NK-92 treated with Interleukin-12 subunit alpha and Interleukin-12 subunit beta, amount 100 ng/mL, for 24 hours (cell line): ENCODE measurements at regions not wholly inside any gene's neighbourhood (a gene's known extent, or its start where the extent isn't known, plus 50 kb on each side); places are given as distances from the start of the nearest gene placed in this dataset.

Experiments used
- DNase-seq: peaks from one replicate; lab custom pipeline; 2025; lab: John Stamatoyannopoulos, UW

DNA sequence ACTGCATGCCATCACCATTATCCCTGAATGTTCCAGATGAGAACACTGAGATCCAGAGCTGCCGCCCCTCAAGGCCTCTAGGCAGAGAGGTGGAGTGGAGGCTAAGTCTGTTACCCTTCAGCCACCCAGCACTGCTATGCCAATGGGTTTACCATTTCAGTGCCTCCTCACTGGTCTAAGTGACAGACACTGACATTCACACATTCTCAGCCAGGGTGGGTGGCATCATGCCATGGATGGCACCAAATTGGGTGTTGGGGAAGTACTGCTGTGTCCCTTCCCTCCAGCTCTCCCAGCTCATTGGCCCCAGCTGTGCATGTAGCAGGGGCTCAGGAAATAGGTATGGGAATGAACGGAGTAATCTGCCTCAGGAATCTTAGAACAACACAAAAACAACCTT lies 96.8 kb upstream of the PLET1 start:
- DNase-seq = no peak

DNA sequence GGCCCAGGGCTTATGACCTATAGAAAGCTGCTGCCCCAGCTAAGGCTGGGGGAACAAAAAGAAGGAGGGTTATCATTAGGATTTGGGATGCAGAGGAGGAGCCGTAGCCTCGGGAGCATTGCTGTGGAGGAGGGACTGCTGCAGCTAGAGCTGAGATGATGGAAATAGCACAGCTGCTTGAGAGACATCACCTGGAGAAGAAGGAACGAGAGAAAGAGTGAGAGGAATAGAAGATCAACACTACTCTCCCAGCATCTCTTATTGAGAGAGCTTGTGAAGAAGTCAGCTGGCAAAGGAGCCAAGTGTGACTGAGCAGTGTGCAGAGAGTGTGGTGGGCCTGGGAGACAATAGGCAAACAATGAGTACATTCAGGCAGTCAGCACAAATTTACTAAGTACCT lies 100.7 kb upstream of the PLET1 start:
- DNase-seq = no peak

DNA sequence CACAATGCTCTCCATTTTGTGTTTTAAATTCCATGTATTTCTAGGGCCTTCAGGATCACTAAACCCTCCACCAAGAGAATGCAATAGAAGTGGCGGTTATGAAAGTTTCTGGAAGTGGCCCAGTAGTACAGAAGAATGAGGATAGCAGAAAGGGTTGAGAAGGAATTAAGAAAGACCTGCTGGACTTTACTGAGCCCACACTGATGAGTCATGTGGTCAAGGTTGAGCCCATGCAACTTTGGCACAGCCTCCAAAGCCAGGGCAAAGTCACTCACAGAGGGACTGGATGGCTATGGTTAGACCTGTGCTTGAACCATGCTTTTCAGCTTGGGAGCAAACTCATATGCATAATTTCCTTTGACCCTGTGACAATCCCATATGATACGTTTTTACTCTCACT lies 102.9 kb upstream of the PLET1 start:
- DNase-seq = no peak

DNA sequence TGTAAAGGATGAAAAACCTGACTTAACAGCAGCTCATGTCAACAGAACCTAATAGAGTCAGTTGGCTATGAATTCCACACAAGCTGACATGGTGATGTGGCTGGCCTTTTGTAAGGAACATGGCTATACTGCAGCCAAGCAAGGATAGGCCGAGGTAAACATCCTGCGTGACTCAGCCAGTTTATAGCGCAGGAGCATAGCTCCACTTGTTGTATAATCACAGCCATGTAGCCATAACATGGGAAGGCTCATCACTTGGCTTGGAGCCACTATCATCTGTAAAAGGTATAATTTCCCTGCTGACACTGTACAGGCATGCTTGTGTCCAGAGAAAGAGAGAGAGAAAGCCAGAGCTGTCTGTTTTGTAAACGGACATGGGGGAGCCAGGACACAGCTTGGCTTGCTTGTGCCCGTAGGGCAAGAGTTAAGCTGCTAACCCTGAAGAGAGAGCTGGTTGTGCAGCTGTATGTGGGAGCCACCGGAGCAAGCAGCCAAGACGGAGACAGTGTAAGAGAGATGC lies 104.4 kb upstream of the PLET1 start:
- no peak for DNase-seq

DNA sequence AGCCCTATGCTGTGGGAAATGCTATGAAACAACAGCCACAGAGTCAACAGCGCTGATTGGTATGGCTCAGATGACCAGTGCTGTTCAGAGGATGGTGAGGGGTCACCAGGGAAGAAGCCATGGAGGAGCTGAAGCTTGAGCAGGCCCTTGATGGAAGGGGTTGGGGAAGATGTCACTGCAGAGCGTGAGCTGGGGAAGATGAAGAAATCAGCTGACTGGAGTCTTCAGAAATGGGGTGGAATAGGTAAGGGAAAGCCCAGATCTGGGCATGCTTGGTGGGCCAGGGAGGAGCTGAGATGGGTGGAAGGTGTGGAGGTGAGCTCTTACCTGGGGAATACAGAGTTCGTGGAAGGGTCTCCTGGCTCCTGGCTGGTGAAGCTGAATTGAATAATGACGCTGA lies 105.4 kb upstream of the PLET1 start:
- no peak for DNase-seq

DNA sequence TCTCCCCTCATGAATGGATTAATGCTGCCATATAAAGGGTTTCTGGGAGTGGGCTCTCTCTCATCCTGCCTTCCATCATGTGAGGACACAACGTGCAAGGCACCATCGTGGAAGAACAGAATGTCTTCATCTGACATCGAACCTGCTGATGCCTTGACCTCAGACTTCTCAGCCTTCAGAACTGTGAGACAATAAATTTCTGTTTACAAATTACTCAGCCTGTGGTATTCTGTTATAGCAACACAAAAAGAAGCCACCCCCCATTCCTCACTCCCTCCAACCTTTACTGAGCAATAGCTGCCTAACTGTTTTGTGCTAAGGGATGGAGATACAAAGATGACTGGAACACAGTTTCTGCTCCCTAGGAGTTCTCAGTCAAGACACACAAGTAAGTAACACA lies 106.1 kb upstream of the PLET1 start:
- DNase-seq = no peak

DNA sequence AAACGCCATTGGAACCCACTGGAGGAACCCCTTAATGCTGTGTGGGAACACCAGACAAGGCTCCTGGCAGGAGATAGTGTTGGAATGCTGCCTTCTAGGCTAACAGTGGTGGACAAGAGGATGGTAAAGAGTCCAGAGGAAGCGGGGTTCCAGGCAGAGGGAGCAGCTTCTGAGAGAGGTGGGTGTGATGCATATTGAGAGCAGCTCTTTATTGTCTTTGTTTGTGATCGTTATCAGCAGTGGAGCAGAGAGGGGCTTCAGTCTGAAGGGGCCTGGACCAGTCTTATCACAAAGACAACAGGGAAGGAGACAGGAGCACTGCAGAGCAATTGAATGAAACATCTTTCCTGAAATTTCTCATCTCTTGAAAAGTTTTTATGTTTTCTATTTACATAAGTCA lies 106.8 kb upstream of the PLET1 start:
- no peak for DNase-seq

DNA sequence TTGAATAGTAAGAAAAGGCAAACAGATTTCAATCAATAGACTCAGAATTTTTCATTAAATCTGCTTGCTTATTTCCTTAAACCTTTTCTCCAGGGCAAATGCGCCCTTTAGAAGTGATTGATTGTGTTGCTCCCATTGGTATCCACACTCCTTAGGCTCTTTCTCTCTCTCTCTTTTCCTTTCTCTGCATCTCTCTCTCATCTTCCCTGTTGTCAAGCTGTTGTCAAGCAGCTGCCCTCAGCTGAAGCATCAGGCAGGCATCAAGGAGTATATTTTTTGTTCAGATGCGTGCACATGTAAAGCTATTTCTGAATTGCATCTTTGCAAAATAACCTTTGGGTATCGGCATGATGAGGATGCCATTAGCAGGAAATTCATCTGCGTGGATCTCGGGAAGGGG lies 107.2 kb upstream of the PLET1 start:
- no peak for DNase-seq

DNA sequence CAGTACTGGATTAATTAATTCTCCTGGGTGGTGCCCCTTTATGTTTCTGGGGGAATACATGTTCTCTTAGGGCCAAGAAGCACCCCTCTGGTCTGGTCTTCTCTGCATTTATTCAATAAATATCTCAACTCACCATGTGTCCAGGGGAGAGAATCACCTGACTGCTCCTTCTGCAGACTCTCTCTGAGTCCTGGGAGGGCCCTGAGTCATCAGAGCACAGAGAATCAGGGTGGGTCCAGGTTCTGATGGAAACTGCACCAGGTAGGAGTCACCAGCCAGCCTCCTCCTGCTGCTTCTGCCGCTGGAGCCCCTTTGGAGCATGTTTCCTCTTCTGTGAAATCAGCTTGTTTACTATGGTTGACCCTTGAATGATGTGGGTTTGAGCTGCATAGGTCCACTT lies 107.7 kb upstream of the PLET1 start:
- DNase-seq = no peak

DNA sequence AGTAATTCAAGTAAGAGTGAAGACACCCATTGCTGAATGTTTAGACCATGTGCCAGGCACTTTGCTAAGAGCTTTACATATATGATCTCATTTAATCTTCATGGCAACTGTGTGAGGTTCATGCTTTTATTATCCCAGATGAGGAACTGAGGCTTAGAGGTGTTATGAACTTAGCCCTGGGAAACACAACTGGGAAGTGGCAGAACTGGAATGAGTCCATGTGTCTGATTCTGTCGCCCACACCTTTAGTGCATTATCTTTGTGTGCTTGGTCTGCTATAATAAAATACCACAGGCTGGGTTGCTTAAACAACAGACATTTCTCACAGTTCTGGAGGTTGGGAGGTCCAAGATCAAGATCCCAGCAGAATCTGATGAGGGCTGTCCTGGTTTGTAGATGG lies 108.7 kb upstream of the PLET1 start:
- no peak for DNase-seq

DNA sequence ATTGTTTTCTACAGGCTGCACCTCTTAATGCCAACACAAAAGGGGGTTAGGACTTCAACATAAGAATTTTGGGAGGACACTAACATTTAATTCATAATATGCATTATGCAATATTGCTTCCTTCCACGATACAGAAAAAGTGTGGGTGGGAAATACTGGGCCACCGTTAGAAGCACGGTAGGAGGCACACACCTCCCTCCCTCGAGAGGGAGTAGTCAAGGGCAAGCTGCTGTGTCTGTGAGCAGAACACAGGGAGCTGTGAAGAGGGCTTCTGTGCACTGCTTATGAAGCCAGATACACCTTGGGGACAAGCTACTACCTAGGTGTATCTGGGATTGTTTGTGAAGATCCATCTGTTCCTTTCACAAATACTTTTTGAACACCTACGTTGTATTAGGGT lies 109.3 kb upstream of the PLET1 start:
- DNase-seq = no peak

DNA sequence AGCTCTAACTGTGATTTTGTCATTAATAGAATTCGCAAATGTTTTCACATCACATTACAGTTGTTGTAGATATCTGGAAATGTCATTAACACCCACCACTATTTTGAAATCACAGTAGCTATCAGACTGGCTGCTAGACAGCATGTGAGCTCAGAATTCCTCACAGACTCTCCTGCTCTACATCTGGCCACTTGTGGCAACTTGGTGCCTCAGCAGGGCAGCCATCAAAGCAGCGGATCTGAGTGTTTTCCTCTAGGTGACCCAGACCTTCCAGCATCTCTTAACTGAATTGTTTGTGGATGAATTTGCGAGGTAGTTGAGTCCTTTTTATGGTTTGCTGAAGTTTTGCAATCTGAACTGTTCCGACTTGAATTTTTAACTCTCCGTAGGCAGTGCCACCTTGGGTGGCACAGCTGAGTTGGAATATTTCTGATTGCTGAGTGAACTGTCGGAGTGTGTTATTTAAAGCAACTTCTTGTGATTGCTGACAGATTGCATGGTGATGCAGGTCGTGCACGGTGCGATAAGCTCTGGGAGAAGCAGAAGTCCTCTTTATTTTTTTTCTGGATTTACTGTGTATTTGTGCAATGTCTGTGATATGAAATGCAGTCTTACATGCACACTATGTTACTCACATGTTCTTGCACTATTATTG lies 114.0 kb upstream of the PLET1 start:
- DNase-seq = no peak

DNA sequence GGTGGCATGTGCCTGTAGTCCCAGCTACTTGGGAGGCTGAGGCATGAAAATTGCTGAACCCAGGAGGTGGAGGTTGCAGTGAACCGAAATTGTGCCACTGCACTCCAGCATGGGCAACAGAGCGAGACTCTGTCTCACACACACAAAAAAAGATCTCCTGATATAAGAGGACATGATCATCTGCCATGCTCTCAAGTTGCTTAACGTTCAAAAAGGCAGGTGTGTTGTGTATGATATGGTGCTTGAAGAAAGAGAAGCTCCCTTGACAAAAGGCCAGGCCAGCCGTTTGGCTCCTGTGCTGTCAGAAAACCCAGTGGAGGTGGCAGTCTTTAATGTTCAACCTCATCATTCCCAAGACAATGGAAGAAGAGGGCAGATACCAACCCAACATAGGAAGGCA lies 117.3 kb upstream of the PLET1 start:
- no peak for DNase-seq

DNA sequence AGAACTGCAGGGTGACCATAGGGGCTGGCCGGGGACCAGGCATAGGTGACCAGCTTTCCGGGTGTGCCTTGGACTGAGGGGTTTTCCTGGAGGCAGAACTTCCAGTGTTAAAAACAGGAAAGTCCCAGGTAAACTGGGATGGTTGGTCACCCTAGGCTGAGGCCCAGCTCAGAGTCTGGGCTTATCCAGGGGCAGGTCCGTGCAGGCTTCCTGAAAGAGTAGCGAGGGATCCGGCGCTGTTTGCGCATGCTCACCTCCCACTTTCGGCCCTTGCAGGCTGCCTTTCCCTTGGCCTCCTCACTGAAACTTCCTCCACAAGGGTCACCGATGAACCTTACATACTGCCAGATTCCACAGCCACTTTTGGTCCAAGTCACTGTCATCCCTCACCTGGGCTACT lies 119.8 kb upstream of the PLET1 start:
- no peak for DNase-seq

DNA sequence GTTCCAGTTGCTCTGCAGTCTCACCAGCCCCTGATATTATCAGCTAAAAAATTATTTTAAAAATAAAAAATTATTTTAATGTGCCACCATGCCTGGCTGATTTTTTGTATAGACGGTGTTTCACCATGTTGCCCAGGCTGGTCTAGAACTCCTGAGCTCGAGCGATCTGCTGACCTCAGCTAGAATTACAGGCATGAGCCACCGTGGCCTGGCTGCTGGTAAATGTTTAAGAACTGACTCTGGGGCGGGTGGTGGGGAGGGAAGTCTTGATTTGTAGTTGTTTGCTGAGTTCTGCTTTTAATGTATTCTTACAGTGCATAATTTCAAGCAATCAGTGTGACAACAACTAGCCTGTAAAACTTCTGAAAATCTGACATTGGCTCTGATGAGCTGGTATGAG lies 120.9 kb upstream of the PLET1 start:
- DNase-seq = no peak

DNA sequence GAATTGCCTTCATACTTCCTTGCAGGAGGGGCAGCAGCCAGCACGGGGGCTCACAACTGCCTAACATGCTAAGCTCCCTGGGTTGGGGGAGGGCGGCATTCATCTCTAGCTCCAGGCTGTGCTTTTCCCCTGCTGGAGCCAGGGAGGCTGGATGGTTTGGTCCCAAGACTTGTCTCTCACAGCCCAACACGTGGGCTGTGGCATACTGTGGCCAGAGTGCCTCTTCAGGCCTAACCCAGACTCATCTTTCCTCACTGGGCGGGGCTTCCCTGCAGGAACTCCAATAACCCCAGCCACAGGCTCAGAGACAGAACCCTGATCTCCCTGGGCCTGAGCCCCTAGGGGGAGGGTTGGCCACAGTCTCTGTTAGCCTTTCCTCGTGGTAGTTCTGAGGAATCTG lies 121.9 kb upstream of the PLET1 start:
- DNase-seq = no peak

DNA sequence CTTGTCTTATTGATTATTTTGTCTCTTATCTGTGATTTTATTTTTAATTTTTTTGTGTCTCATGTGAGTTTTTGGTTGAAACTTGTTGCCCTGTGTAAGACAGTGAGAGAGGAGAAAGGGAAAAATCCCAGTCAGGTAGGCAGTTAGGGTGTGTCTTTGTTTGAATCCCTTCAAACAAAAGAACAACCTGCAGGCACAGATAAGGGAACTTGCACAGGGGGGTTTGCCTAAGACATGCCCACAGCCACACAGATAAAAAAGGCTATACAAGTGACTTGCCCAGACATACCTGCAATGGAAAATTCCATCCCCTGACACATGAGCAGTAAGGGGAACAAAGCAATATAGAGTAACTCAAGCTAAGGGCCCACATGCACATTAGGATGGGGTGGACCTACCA lies 127.8 kb upstream of the PLET1 start:
- DNase-seq = no peak

DNA sequence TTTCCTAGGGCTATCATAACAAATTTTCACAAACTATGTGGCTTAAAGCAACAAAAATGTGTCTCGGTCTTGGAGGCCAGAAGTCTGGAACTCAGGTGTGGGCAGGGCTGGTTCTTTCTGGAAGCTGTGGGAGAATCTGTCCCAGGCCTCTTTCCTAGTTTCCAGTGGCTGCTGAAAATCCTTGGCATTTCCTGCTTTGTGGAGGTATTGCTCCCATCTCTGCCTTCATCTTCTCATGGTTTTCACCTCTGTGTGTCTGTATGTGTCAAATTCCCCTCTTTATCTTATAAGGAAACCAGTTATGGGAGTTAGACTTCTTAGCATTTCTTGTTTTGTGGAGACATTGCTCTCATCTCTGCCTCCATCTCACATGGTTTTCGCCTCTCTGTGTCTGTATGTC lies 130.4 kb upstream of the PLET1 start:
- DNase-seq = no peak

DNA sequence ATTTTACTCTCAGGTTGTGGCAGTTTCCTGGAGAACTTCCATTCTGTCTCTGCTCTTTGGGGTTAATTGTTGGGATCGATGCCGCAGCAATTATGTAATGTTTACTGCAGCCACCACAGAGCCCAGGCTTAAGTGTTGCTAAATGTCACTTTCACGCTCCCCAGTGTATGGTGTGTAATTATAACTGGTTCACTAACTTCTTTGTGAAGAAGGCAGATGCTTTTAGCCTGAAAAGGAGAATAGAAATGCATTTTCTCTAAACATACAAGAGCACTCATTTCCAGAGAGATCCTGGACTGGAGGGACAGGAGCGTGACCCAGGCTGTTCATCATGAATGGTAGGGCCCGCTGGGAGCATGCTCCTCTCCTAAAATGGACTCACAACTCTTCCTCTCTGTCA lies 132.2 kb upstream of the PLET1 start:
- DNase-seq = no peak

DNA sequence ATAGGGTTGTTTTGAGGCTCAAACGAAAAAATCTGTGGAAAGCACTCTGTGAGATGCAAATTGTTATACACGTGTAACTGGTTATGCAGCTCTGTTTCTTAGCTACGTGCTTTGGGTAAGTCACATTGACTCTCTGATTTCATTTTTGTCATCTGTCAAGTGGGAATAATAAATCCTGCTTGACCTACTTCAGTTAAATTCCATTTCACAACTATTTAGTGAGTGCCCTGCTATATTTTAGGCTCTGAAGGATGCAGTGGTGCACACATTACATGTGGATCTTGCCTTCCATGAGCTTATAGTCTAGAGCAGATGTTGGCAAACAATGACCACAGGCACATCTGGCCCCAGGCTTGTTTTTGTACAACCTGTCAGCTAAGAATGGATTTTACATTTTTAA lies 133.6 kb upstream of the PLET1 start:
- no peak for DNase-seq

DNA sequence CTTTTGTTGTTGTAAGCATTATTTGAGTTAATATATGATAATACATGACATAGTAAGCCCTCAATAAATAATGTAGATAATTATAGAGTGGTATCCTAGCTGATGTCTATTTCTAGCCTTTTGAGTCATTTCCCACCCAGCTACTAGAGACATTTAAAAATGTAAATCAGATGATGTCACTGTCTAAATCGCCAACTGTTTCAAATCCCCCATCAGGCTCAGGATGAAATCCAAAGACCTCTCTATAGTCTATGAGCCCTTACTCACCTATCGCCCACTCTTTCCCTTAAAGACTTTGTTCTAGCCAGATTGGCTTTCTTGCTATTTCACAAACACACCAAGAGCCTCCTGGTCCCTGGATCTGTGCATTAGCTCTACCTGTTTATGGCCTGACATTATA lies 135.4 kb upstream of the PLET1 start:
- no peak for DNase-seq

DNA sequence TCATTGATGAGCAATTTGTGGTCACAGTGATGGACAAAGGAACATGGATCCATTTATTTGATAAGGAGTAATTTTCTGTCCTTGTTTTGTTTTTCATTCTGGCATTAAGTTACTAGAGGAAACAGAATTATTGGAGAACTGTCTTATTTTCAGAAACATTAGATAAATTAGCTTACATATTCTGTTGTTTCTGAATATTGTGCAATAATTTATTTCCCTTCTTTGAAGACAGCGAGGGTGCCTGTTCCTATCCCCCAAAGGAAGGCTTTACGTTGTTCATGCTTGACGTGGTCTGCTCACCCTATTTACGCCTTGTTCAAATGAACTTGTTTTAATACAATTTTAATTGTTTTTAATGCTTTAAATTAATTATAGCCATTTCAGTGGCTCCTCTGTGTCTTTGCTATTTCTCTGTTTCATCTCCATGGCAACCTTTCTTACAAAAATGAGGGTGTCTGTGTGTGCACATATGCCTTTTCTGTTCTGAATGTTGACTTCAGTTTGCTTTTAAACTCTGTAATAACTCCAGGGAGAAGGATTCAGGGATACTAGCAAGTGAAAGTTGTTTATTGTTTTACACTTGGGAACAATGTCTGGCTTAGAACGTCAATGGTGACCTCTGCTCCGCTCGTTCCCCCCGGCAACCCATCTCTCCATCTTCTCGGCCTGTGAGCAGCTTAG lies 138.3 kb upstream of the PLET1 start:
- DNase-seq = no peak

DNA sequence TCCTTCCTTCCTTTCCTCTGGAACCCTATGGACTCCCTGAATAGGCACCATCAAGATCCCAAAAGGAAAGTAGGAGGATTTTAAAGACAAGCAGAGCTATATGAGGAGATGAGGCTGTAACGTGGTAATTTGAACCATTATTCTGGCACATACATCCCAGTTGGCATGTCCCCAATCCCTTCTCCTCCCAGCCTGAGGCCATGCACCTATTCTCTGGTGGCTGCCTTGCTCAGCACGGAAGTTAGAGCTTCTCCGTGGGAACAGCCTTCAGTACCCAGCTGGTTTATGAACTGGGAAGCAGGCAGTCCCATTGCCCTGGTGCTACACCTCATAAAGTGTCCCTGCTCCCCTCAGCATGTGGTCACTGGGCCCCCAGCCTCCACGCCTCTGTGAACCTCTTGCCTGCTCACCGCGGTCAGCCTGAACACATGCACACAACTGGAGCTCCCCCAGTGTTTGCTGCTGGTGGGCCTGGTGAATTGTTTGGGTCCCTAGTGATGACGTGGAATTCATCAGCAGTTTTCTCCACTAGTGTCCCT lies 139.9 kb upstream of the PLET1 start:
- no peak for DNase-seq
